HL-60 (cell line): ENCODE measurements at regions not wholly inside any gene's neighbourhood (a gene's known extent, or its start where the extent isn't known, plus 50 kb on each side); places are given as distances from the start of the nearest gene placed in this dataset.

Experiments used
- DNase-seq, 2 experiments: peaks; one replicate each; pipeline ENCODE4 v3.0.0-alpha.2; 2010 to 2020; ENCODE audit warnings: low read depth in 1 of 2, low spot score in 1 of 2
- H3K27ac ChIP-seq: fragments of 250-450 bp; sonication (Bioruptor Pico); replicated peaks from 2 replicates; pipeline ENCODE4 v1.5.1; 2020; ENCODE audit warnings: mild to moderate bottlenecking, moderate library complexity
- H3K27me3 ChIP-seq: fragments of 250-450 bp; sonication (Bioruptor Pico); 2 replicates; pipeline ENCODE4 v1.5.1; 2021; ENCODE audit warnings: mild to moderate bottlenecking, moderate library complexity; ENCODE audit not compliant: insufficient read depth, poor library complexity, severe bottlenecking
- H3K4me3 ChIP-seq: replicated peaks from 2 replicates; pipeline ENCODE4 v1.5.1; 2011; ENCODE audit warnings: mild to moderate bottlenecking, control low read depth, low read length; ENCODE audit not compliant: insufficient read depth
- CTCF ChIP-seq: IDR thresholded peaks from one replicate; pipeline ENCODE4 v1.5.1; 2011; ENCODE audit warnings: low read length, control low read depth, inconsistent platforms; ENCODE audit not compliant: insufficient read depth
- GABPA ChIP-seq: IDR thresholded peaks from 2 replicates; pipeline ENCODE4 v1.6.1; 2012; ENCODE audit warnings: low read depth
- POLR2AphosphoS5 ChIP-seq: IDR thresholded peaks from 2 replicates; pipeline ENCODE4 v1.6.1; 2012; ENCODE audit warnings: low read depth
- REST ChIP-seq: IDR thresholded peaks from 2 replicates; pipeline ENCODE4 v1.6.1; 2012; ENCODE audit warnings: low read depth; ENCODE audit not compliant: insufficient replicate concordance
- SPI1 ChIP-seq: IDR thresholded peaks from 2 replicates; pipeline ENCODE4 v1.6.1; 2012; ENCODE audit warnings: low read depth, mild to moderate bottlenecking, borderline replicate concordance

GRCh38 chr1:70554341-70554740, 143.3 kb downstream of the CTH start:
- Histone ChIP-seq H3K4me3 (no peak overlapping the region), H3K27ac (no peak overlapping the region), H3K27me3 (no peaks in the 10 kb centered on the region)
- DNase-seq: no peak
- TF ChIP-seq REST: no peak
- no peak for TF ChIP-seq SPI1
- TF ChIP-seq GABPA: no peak
- TF ChIP-seq POLR2AphosphoS5: no peak
- TF ChIP-seq CTCF: no peak

- Histone ChIP-seq H3K27ac (no peak overlapping the region), H3K4me3 (no peak overlapping the region), H3K27me3 (no peaks in the 10 kb centered on the region)
- TF ChIP-seq POLR2AphosphoS5: no peak
- no peak for TF ChIP-seq CTCF
- no peak for TF ChIP-seq GABPA
- TF ChIP-seq REST: no peak
- no peak for TF ChIP-seq SPI1
- no peak for DNase-seq
Observed at GRCh38 chr1:70556541-70556940, 145.5 kb downstream of the CTH start.

GRCh38 chr1:70567167-70567566, 156.1 kb downstream of the CTH start:
- no peak for TF ChIP-seq CTCF
- no peak for TF ChIP-seq REST
- no peak for TF ChIP-seq POLR2AphosphoS5
- no peak for TF ChIP-seq GABPA
- TF ChIP-seq SPI1: no peak
- Histone ChIP-seq H3K27ac (no peak overlapping the region), H3K4me3 (no peak overlapping the region), H3K27me3 (no peaks in the 10 kb centered on the region)
- DNase-seq: no peak
